HEK293 (cell line): ENCODE measurements at regions not wholly inside any gene's neighbourhood (a gene's known extent, or its start where the extent isn't known, plus 50 kb on each side); places are given as distances from the start of the nearest gene placed in this dataset.

Source experiments
- CTCF ChIA-PET: fragments of 350-600 bp; formaldehyde crosslinking; extraction: SDS; loops from one replicate; lab custom pipeline; 2021; ENCODE audit warnings: antibody characterized with exemption; lab: Yijun Ruan, JAX
- POLR2A ChIA-PET: fragments of 300-600 bp; formaldehyde crosslinking; extraction: SDS; loops from one replicate; lab custom pipeline; 2020; ENCODE audit warnings: antibody characterized with exemption, inconsistent platforms; lab: Yijun Ruan, JAX
- H3K27ac ChIP-seq: fragments of 200-500 bp; sonication (Bioruptor generic); 2 replicates; pipeline ENCODE4 v1.5.1; 2014; ENCODE audit warnings: low read depth, low read length, control low read depth, inconsistent platforms; ENCODE audit errors: extremely low read depth
- H3K36me3 ChIP-seq, 2 experiments: fragments of 200-500 bp in 1 of 2; sonication (Bioruptor generic) in 1 of 2; 1 replicate in 1 of 2; 2 replicates in 1 of 2; pipeline ENCODE4 v1.5.1; 2014 to 2017; ENCODE audit warnings: inconsistent platforms in 2 of 2, low read length in 2 of 2; ENCODE audit not compliant: control insufficient read depth in 2 of 2, insufficient read depth in 1 of 2
- H3K4me1 ChIP-seq: fragments of 200-500 bp; sonication (Bioruptor generic); 2 replicates; pipeline ENCODE4 v1.5.1; 2014; ENCODE audit warnings: mild to moderate bottlenecking, low read length, inconsistent platforms; ENCODE audit not compliant: control insufficient read depth, insufficient read depth
- H3K4me3 ChIP-seq: 2 replicates; pipeline ENCODE4 v1.5.1; 2011; ENCODE audit warnings: low read depth, mild to moderate bottlenecking, control low read depth, low read length, moderate library complexity
- H3K9me3 ChIP-seq: fragments of 200-500 bp; sonication (Bioruptor generic); 2 replicates; pipeline ENCODE4 v1.5.1; 2014; ENCODE audit warnings: low read depth, low read length, inconsistent platforms; ENCODE audit not compliant: control insufficient read depth, insufficient read depth
- BCL11A ChIP-seq: fragments of 450-650 bp; formaldehyde crosslinking; IDR thresholded peaks from 2 replicates; pipeline ENCODE4 v1.5.1; 2016; ENCODE audit warnings: low read depth, missing biosample characterization, missing genetic modification characterization
- CTCF ChIP-seq: fragments of 450-650 bp; formaldehyde crosslinking; IDR thresholded peaks from 2 replicates; pipeline ENCODE4 v1.5.1; 2016; ENCODE audit warnings: missing biosample characterization, missing genetic modification characterization
- FEZF1 ChIP-seq: fragments of 450-650 bp; formaldehyde crosslinking; IDR thresholded peaks from 2 replicates; pipeline ENCODE4 v1.5.1; 2016; ENCODE audit warnings: missing biosample characterization, missing genetic modification characterization
- IKZF3 ChIP-seq: fragments of 450-650 bp; IDR thresholded peaks from 2 replicates; pipeline ENCODE4 v1.5.0; 2018; ENCODE audit warnings: missing biosample characterization, mild to moderate bottlenecking, missing genetic modification characterization, moderate library complexity
- PRDM1 ChIP-seq: fragments of 450-650 bp; formaldehyde crosslinking; IDR thresholded peaks from 2 replicates; pipeline ENCODE4; 2016; ENCODE audit warnings: missing biosample characterization, missing genetic modification characterization
- PRDM4 ChIP-seq: fragments of 450-650 bp; formaldehyde crosslinking; IDR thresholded peaks from 2 replicates; pipeline ENCODE4 v1.5.1; 2017; ENCODE audit warnings: missing biosample characterization, missing genetic modification characterization
- ZNF10 ChIP-seq: fragments of 450-650 bp; formaldehyde crosslinking; IDR thresholded peaks from 2 replicates; pipeline ENCODE4 v1.5.1; 2017; ENCODE audit warnings: missing biosample characterization, missing genetic modification characterization
- ZNF114 ChIP-seq: fragments of 450-650 bp; formaldehyde crosslinking; IDR thresholded peaks from 2 replicates; pipeline ENCODE4 v1.5.0; 2017; ENCODE audit warnings: missing biosample characterization, missing genetic modification characterization
- ZNF133 ChIP-seq: fragments of 450-650 bp; formaldehyde crosslinking; IDR thresholded peaks from 2 replicates; pipeline ENCODE4 v1.5.1; 2016; ENCODE audit warnings: missing biosample characterization, missing genetic modification characterization
- ZNF184 ChIP-seq: fragments of 450-650 bp; IDR thresholded peaks from 2 replicates; pipeline ENCODE4 v1.5.1; 2018; ENCODE audit warnings: missing biosample characterization, mild to moderate bottlenecking, missing genetic modification characterization
- ZNF19 ChIP-seq: fragments of 450-650 bp; formaldehyde crosslinking; IDR thresholded peaks from 2 replicates; pipeline ENCODE4; 2016; ENCODE audit warnings: missing biosample characterization, missing genetic modification characterization, low read depth
- ZNF2 ChIP-seq: fragments of 450-650 bp; formaldehyde crosslinking; IDR thresholded peaks from 2 replicates; pipeline ENCODE4 v1.5.1; 2016; ENCODE audit warnings: missing biosample characterization, missing genetic modification characterization
- ZNF211 ChIP-seq: fragments of 450-650 bp; formaldehyde crosslinking; IDR thresholded peaks from 2 replicates; pipeline ENCODE4 v1.5.1; 2016; ENCODE audit warnings: low read depth, missing biosample characterization, missing genetic modification characterization
- ZNF514 ChIP-seq: fragments of 450-650 bp; formaldehyde crosslinking; IDR thresholded peaks from 2 replicates; pipeline ENCODE4 v1.5.1; 2016; ENCODE audit warnings: missing biosample characterization, missing genetic modification characterization
- ZNF555 ChIP-seq: fragments of 450-650 bp; formaldehyde crosslinking; conservative IDR thresholded peaks from 2 replicates; pipeline ENCODE4 v1.5.1; 2017; ENCODE audit warnings: missing biosample characterization, mild to moderate bottlenecking, missing genetic modification characterization, inconsistent platforms
- ZNF558 ChIP-seq: fragments of 450-650 bp; formaldehyde crosslinking; IDR thresholded peaks from 2 replicates; pipeline ENCODE4 v1.5.1; 2016; ENCODE audit warnings: missing biosample characterization, missing genetic modification characterization
- ZNF626 ChIP-seq: fragments of 450-650 bp; sonication (Bioruptor Pico); formaldehyde crosslinking; IDR thresholded peaks from 2 replicates; pipeline ENCODE4 v1.5.1; 2018; ENCODE audit warnings: missing biosample characterization, missing genetic modification characterization, inconsistent platforms
- ZNF645 ChIP-seq: fragments of 450-650 bp; formaldehyde crosslinking; IDR thresholded peaks from 2 replicates; pipeline ENCODE4; 2016; ENCODE audit warnings: missing biosample characterization, missing genetic modification characterization
- TF ChIP-seq, protein P1 (sequence below): fragments of 450-650 bp; formaldehyde crosslinking; IDR thresholded peaks from 2 replicates; pipeline ENCODE4 v1.5.1; 2016; ENCODE audit warnings: missing biosample characterization, missing genetic modification characterization

GRCh38 chr12:105935106-105935505, 203.6 kb downstream of the NUAK1 start:
- Histone ChIP-seq H3K36me3 (no peaks in the 10 kb centered on the region), H3K4me1 (no peaks in the 10 kb centered on the region), H3K4me3 (no peak overlapping the region), H3K9me3 (no peaks in the 10 kb centered on the region), H3K27ac (no peak overlapping the region)
- TF ChIP-seq ZNF133 (tag by site-specific recombination) (no peak), ZNF626 (tag by site-specific recombination) (no peak), PRDM4 (tag by site-specific recombination) (no peak), FEZF1 (no peak), ZNF211 (no peak)
- ChIA-PET CTCF (no interaction called here), POLR2A (no interaction called here)

DNA sequence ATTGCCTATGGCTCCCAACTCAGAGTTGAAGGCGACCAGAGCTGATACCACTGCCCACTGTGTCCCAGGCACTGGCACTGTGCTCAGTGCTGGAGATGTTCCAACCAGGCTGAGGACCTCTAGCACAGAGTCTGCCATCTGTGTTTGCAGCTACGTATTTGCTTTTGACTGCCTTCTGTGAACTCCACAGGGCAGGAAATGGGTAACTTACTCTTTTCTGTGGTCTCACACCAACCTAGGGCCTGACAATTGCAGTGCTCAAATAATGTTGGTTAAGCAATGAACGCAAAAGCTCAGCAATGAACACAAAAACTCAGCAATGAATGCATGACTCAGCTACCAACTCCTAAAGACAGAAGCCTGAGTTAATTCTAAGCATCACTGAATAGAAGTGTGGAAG, 202.8 kb downstream of the NUAK1 start:
- Histone ChIP-seq H3K36me3 (no peaks in the 10 kb centered on the region), H3K9me3 (no peaks in the 10 kb centered on the region), H3K4me1 (no peaks in the 10 kb centered on the region), H3K27ac (no peak overlapping the region), H3K4me3 (no peak overlapping the region)
- POLR2A ChIA-PET, result no interaction called here
- TF ChIP-seq, protein P1, sequence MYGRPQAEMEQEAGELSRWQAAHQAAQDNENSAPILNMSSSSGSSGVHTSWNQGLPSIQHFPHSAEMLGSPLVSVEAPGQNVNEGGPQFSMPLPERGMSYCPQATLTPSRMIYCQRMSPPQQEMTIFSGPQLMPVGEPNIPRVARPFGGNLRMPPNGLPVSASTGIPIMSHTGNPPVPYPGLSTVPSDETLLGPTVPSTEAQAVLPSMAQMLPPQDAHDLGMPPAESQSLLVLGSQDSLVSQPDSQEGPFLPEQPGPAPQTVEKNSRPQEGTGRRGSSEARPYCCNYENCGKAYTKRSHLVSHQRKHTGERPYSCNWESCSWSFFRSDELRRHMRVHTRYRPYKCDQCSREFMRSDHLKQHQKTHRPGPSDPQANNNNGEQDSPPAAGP, result no peak
- TF ChIP-seq BCL11A (tag by site-specific recombination), result no peak
- CTCF ChIA-PET, result no interaction called here

DNA sequence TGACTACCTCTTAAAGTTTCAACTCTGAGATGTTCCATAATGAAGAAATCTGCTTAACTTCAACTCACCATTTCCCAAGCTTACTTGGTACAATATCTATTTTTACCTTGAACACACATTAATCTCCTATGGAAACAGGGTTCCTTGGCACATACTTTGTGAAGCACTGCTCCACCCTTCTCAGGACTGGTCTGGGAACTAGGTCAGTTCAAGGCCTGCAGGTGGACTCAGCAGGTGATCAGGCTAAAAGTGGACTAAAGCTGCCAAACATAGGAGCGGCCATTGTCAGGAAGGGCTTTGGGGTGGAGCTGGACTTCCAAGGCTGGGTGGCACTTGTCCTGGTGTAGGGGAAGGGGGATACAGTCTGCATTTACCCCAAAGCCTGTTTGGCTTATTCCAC, 202.3 kb downstream of the NUAK1 start:
- CTCF ChIA-PET, result no interaction called here
- no peak for TF ChIP-seq IKZF3
- TF ChIP-seq ZNF514 (tag by site-specific recombination), result no peak
- no peak for TF ChIP-seq ZNF10 (tag by site-specific recombination)
- TF ChIP-seq ZNF558 (tag by site-specific recombination), result no peak
- TF ChIP-seq CTCF, result no peak
- TF ChIP-seq ZNF626 (tag by site-specific recombination), result no peak
- TF ChIP-seq PRDM1 (tag by site-specific recombination), result no peak
- TF ChIP-seq ZNF19, result no peak
- no peak for TF ChIP-seq ZNF645 (tag by site-specific recombination)
- no peak for TF ChIP-seq ZNF184 (tag by site-specific recombination)
- TF ChIP-seq ZNF2 (tag by site-specific recombination), result no peak
- no peak for TF ChIP-seq ZNF114 (tag by site-specific recombination)
- no peak for TF ChIP-seq ZNF555 (tag by site-specific recombination)
- Histone ChIP-seq H3K36me3 (no peaks in the 10 kb centered on the region), H3K9me3 (no peaks in the 10 kb centered on the region), H3K4me1 (no peaks in the 10 kb centered on the region), H3K27ac (no peak overlapping the region), H3K4me3 (no peak overlapping the region)
- POLR2A ChIA-PET, result no interaction called here
